HCT116 (cell line): ENCODE measurements at regions not wholly inside any gene's neighbourhood (a gene's known extent, or its start where the extent isn't known, plus 50 kb on each side); places are given as distances from the start of the nearest gene placed in this dataset.

Experiments used
- ATAC-seq: fragments of 200-7000 bp; cut with Tn5 transposase; 2 replicates; pipeline ENCODE4 v1.9.1; 2020; ENCODE audit warnings: mild to moderate bottlenecking, moderate library complexity
- BruUV-seq: library from RNA; stranded (reverse); fragments of 400-500 nt; replicated peaks from 2 replicates; lab custom pipeline; 2021; lab: Mats Ljungman, UMichigan
- CTCF ChIA-PET: fragments of 300-600 bp; sonication (Branson Sonifier 250); formaldehyde crosslinking; loops from one replicate; lab custom pipeline; 2021; ENCODE audit warnings: antibody characterized with exemption; lab: Charles Lee
- POLR2A ChIA-PET: fragments of 300-600, 350-600 bp; sonication (Branson Sonifier 250); formaldehyde crosslinking; loops from one replicate; lab custom pipeline; 2021; ENCODE audit warnings: antibody characterized with exemption; lab: Charles Lee
- RAD21 ChIA-PET, 2 experiments: fragments of 300-600 bp; sonication (Branson Sonifier 250); formaldehyde crosslinking; loops; one replicate each; lab custom pipeline; 2023; ENCODE audit warnings: low total read pairs in 2 of 2; ENCODE audit not compliant: uncharacterized antibody in 2 of 2, unreplicated experiment in 2 of 2, low non-redundant PET in 1 of 2; lab: Charles Lee
- DNase-seq: peaks from one replicate; pipeline ENCODE4 v3.0.0-alpha.2; 2010; ENCODE audit warnings: low read depth, low spot score
- H2AFZ ChIP-seq: fragments of 200-600 bp; shearing (Covaris generic), sonication (generic); 2 replicates; pipeline ENCODE4 v1.6.1; 2017; ENCODE audit warnings: low read depth, mixed run types, mixed read lengths, antibody characterized with exemption, low read length; ENCODE audit not compliant: poor library complexity, severe bottlenecking
- H3K27ac ChIP-seq: 2 replicates; pipeline ENCODE4 v1.5.1; 2012; ENCODE audit warnings: low read depth, low read length
- H3K27me3 ChIP-seq: fragments of 200-600 bp; sonication (generic); 2 replicates; pipeline ENCODE4 v1.6.1; 2016; ENCODE audit warnings: mixed run types, low read length, mixed read lengths; ENCODE audit not compliant: insufficient read depth
- H3K36me3 ChIP-seq, 2 experiments: fragments of 200-500 bp in 1 of 2; fragments of 200-600 bp in 1 of 2; sonication (Bioruptor generic) in 1 of 2; sonication (generic) in 1 of 2; 2 replicates each; pipeline versions ENCODE4 v1.5.1 to v1.6.1; 2014 to 2016; ENCODE audit warnings: low read length in 2 of 2, inconsistent platforms in 1 of 2, mixed read lengths in 1 of 2, mixed run types in 1 of 2; ENCODE audit not compliant: insufficient read depth in 2 of 2, control insufficient read depth in 1 of 2
- H3K4me1 ChIP-seq, 2 experiments: fragments of 200-600 bp in 1 of 2; sonication (generic) in 1 of 2; 2 replicates each; pipeline versions ENCODE4 v1.5.1 to v1.6.1; 2012 to 2017; ENCODE audit warnings: low read length in 2 of 2, inconsistent platforms in 1 of 2, mild to moderate bottlenecking in 1 of 2, mixed read lengths in 1 of 2, mixed run types in 1 of 2, moderate library complexity in 1 of 2; ENCODE audit not compliant: insufficient read depth in 2 of 2, control insufficient read depth in 1 of 2
- H3K4me2 ChIP-seq: fragments of 200-600 bp; sonication (generic); 2 replicates; pipeline ENCODE4 v1.6.1; 2017; ENCODE audit warnings: mixed run types, low read length, mixed read lengths
- H3K4me3 ChIP-seq, 2 experiments: fragments of 200-600 bp in 1 of 2; sonication (generic) in 1 of 2; replicated peaks in 1 of 2; 2 replicates each; pipeline ENCODE4 v1.5.1; 2011 to 2016; ENCODE audit warnings: low read length in 2 of 2, control low read depth in 1 of 2, low read depth in 1 of 2, mild to moderate bottlenecking in 1 of 2, mixed read lengths in 1 of 2, mixed run types in 1 of 2
- H3K79me2 ChIP-seq: fragments of 200-600 bp; sonication (generic); 2 replicates; pipeline ENCODE4 v1.6.1; 2017; ENCODE audit warnings: mild to moderate bottlenecking, mixed run types, low read length, moderate library complexity, mixed read lengths; ENCODE audit not compliant: insufficient read depth
- H3K9ac ChIP-seq: fragments of 200-600 bp; sonication (generic); 2 replicates; pipeline ENCODE4 v1.6.1; 2016; ENCODE audit warnings: low read length, mixed read lengths
- H3K9me2 ChIP-seq: fragments of 200-600 bp; sonication (generic), shearing (Covaris generic); 2 replicates; pipeline ENCODE4 v1.6.1; 2017; ENCODE audit warnings: mixed run types, mild to moderate bottlenecking, moderate library complexity; ENCODE audit not compliant: insufficient read depth
- H3K9me3 ChIP-seq, 2 experiments: fragments of 200-500 bp in 1 of 2; fragments of 200-600 bp in 1 of 2; sonication (Bioruptor generic) in 1 of 2; sonication (generic) in 1 of 2; 2 replicates each; pipeline ENCODE4 v1.6.1; 2014 to 2017; ENCODE audit warnings: low read length in 2 of 2, mixed read lengths in 2 of 2, inconsistent platforms in 1 of 2, low read depth in 1 of 2, mild to moderate bottlenecking in 1 of 2, mixed run types in 1 of 2, moderate library complexity in 1 of 2; ENCODE audit not compliant: control insufficient read depth in 1 of 2, insufficient read depth in 1 of 2
- H4K20me1 ChIP-seq: fragments of 200-600 bp; sonication (generic), shearing (Covaris generic); 2 replicates; pipeline ENCODE4 v1.6.1; 2017; ENCODE audit warnings: mixed run types, mild to moderate bottlenecking, moderate library complexity; ENCODE audit not compliant: insufficient read depth
- EZH2 ChIP-seq: fragments of 200-600 bp; sonication (generic); IDR thresholded peaks from 2 replicates; pipeline ENCODE4 v1.6.1; 2017; ENCODE audit warnings: antibody characterized with exemption, mixed run types
- REST ChIP-seq: IDR thresholded peaks from 2 replicates; pipeline ENCODE4 v1.6.1; 2012; ENCODE audit warnings: low read depth
- SIN3A ChIP-seq: IDR thresholded peaks from 2 replicates; pipeline ENCODE4 v1.6.1; 2012; ENCODE audit warnings: low read depth
- SRF ChIP-seq: IDR thresholded peaks from 2 replicates; pipeline ENCODE4 v1.6.1; 2012; ENCODE audit warnings: low read depth
- TCF7L2 ChIP-seq: IDR thresholded peaks from 2 replicates; pipeline ENCODE4 v1.7.0; 2011; ENCODE audit warnings: borderline replicate concordance, inconsistent platforms; ENCODE audit not compliant: insufficient read depth, insufficient read length; ENCODE audit errors: extremely low read depth
- ZFX ChIP-seq: fragments of 450-650 bp; IDR thresholded peaks from 2 replicates; pipeline ENCODE4 v1.6.1; 2017
- intact Hi-C: fragments of 100-400 bp; cut with micrococcal nuclease; formaldehyde crosslinking; loops from 2 replicates; pipeline ENCODE4 v1.10.0; 2022
- TF ChIP-seq, protein P1 (sequence below): IDR thresholded peaks from 2 replicates; pipeline ENCODE4 v1.6.1; 2011; ENCODE audit warnings: mild to moderate bottlenecking, low read length, moderate library complexity; ENCODE audit not compliant: insufficient replicate concordance; ENCODE audit errors: extremely low read depth

GRCh38 chr5:126208691-126209090, 214.5 kb upstream of the GRAMD2B start:
- Histone ChIP-seq H3K9me2 (no peaks in the 10 kb centered on the region), H3K27ac (no peak overlapping the region), H3K79me2 (no peaks in the 10 kb centered on the region), H3K4me1 (no peaks in the 10 kb centered on the region), H3K4me3 (no peak overlapping the region), H3K9me3 (no peaks in the 10 kb centered on the region), H3K36me3 (no peaks in the 10 kb centered on the region), H2AFZ (no peak overlapping the region), H4K20me1 (no peaks in the 10 kb centered on the region), H3K27me3 (no peaks in the 10 kb centered on the region), H3K9ac (no peak overlapping the region), H3K4me2 (no peak overlapping the region)
- BruUV-seq = no TSS peak
- DNase-seq = no peak
- ChIA-PET CTCF (no interaction called here), RAD21 (no interaction called here), POLR2A (no interaction called here)
- TF ChIP-seq ZFX = no peak
- TF ChIP-seq EZH2 = no peak
- no peak for TF ChIP-seq SIN3A
- no peak for TF ChIP-seq SRF
- TF ChIP-seq, protein P1, sequence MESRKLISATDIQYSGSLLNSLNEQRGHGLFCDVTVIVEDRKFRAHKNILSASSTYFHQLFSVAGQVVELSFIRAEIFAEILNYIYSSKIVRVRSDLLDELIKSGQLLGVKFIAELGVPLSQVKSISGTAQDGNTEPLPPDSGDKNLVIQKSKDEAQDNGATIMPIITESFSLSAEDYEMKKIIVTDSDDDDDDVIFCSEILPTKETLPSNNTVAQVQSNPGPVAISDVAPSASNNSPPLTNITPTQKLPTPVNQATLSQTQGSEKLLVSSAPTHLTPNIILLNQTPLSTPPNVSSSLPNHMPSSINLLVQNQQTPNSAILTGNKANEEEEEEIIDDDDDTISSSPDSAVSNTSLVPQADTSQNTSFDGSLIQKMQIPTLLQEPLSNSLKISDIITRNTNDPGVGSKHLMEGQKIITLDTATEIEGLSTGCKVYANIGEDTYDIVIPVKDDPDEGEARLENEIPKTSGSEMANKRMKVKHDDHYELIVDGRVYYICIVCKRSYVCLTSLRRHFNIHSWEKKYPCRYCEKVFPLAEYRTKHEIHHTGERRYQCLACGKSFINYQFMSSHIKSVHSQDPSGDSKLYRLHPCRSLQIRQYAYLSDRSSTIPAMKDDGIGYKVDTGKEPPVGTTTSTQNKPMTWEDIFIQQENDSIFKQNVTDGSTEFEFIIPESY = no peak
- no peak for TF ChIP-seq REST
- TF ChIP-seq TCF7L2 = no peak
- intact Hi-C loops = no loop called here
- ATAC-seq = no peak
